Memory B cell (primary cell): ENCODE measurements at regions not wholly inside any gene's neighbourhood (a gene's known extent, or its start where the extent isn't known, plus 50 kb on each side); places are given as distances from the start of the nearest gene placed in this dataset.

Source experiments
- ATAC-seq: fragments of 150-1000 bp; cut with Tn5 transposase; 2 replicates; pipeline ENCODE4 v1.10.0; 2021; ENCODE audit warnings: low read depth, mild to moderate bottlenecking, moderate library complexity
- DNase-seq, 2 donors: peaks; one replicate each; pipeline ENCODE4 v3.0.0; 2022; ENCODE audit warnings: low spot score in 2 of 2
- H3K27ac Mint-ChIP-seq: one replicate; pipeline ENCODE4 v1.8.0; 2022; ENCODE audit warnings: mild to moderate bottlenecking, moderate library complexity, mixed read lengths
- H3K27me3 Mint-ChIP-seq: one replicate; pipeline ENCODE4 v1.8.0; 2022; ENCODE audit warnings: mixed read lengths
- H3K36me3 Mint-ChIP-seq: one replicate; pipeline ENCODE4 v1.8.0; 2022; ENCODE audit warnings: mild to moderate bottlenecking, mixed read lengths
- H3K4me1 Mint-ChIP-seq: one replicate; pipeline ENCODE4 v1.8.0; 2022; ENCODE audit warnings: mixed read lengths
- H3K4me3 Mint-ChIP-seq: one replicate; pipeline ENCODE4 v1.8.0; 2022; ENCODE audit warnings: mild to moderate bottlenecking, moderate library complexity, mixed read lengths
- H3K9me3 Mint-ChIP-seq: one replicate; pipeline ENCODE4 v1.8.0; 2022; ENCODE audit warnings: mixed read lengths

DNA sequence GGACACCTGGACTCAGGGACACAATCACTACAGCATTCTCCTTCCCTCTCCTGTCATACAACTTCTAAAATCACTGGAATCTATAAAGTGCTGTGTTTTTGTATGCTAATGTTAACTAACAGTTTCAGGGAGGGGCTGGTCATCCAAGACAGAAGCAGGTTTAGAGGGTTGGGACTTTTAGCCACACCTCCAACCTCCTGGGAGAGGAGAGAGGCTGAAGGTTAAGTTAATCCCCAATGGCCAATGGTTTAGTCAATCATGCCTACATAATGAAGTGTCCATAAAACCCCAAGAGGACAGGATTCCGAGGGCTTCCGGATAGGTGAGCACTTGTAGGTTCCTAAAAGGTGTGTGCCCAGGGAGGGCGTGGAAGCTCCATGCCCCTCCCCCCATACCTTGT lies 219.3 kb upstream of the CTNNB1 start:
- DNase-seq, result no peak
- no peaks in the 10 kb centered on the region for H3K9me3 Mint-ChIP-seq
- peaks cover 10% of the 10 kb centered on the region for H3K4me1 Mint-ChIP-seq
- ATAC-seq, result no peak
- H3K4me3 Mint-ChIP-seq, result no peak overlapping the region
- no peak overlapping the region for H3K27ac Mint-ChIP-seq
- no peaks in the 10 kb centered on the region for H3K36me3 Mint-ChIP-seq
- H3K27me3 Mint-ChIP-seq, result no peaks in the 10 kb centered on the region

DNA sequence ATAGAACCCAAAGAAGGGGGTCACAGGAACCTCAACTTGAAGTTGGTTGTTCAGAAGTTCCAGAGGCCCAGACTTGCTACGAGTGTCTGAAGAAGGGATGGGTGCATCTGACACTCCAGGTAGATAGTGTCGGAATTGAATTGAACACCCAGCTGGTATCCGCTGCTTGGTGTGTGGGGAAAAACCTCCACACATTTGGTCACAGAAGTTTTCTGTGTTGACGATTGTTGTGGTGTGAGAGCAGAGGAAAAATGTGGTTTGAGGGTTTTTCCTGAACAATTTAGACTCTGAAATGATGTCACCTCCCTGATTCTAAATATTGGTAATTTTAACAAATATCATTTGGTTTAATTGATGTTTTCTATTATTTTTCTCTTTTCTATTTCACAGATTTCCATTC lies 218.8 kb upstream of the CTNNB1 start:
- H3K27me3 Mint-ChIP-seq, result no peaks in the 10 kb centered on the region
- no peak overlapping the region for H3K4me3 Mint-ChIP-seq
- no peaks in the 10 kb centered on the region for H3K9me3 Mint-ChIP-seq
- H3K4me1 Mint-ChIP-seq, result peaks cover 10% of the 10 kb centered on the region
- DNase-seq, result no peak
- no peak for ATAC-seq
- no peak overlapping the region for H3K27ac Mint-ChIP-seq
- H3K36me3 Mint-ChIP-seq, result no peaks in the 10 kb centered on the region

DNA sequence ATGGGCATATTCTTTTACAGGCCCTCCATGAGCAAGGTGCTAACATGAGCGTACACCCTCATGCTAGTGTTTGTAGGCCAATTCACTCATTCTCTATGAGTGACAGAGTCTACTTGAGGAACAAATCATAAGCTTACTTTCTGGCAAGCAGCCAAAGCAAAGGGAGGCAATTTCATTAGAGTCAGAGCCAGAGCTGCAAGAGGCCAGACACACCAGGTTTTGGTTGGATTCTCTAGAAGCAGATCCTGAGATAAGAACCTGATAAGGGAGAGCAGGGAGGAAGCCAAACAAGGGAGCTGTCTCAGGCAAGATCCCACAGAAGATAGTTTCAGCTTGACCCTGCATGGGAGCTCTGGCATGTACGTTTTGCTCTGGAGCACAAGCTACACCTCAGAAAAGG lies 214.1 kb upstream of the CTNNB1 start:
- DNase-seq (no peak), ATAC-seq (no peak)
- H3K27ac Mint-ChIP-seq, result no peak overlapping the region
- peaks cover 2% of the 10 kb centered on the region for H3K27me3 Mint-ChIP-seq
- no peak overlapping the region for H3K4me3 Mint-ChIP-seq
- H3K36me3 Mint-ChIP-seq, result no peaks in the 10 kb centered on the region
- H3K9me3 Mint-ChIP-seq, result peaks cover 2% of the 10 kb centered on the region
- H3K4me1 Mint-ChIP-seq, result peaks cover 3% of the 10 kb centered on the region

DNA sequence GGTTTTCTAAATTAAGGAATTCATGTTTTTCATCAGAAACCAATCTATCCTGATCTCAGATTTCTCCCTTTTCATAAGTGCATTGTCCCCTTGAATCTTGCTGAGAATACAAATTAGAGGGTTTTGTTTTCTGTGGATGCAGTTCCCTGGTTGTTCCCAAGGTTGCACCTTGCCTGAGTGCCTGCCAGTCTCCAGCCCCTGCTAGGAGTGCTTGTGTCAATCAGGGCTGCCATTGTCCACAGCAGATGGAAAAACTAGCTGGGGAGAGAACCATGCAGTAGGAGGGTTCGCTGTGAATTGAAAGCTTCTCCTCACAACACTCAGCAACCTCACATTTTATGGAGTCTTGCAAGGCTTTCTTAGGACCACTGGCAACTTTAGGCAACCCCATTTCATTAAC lies 210.8 kb upstream of the CTNNB1 start:
- Mint-ChIP-seq H3K4me3 (no peak overlapping the region), H3K9me3 (peaks cover 2% of the 10 kb centered on the region), H3K36me3 (no peaks in the 10 kb centered on the region), H3K4me1 (no peaks in the 10 kb centered on the region), H3K27ac (no peak overlapping the region), H3K27me3 (peaks cover 2% of the 10 kb centered on the region)
- DNase-seq (no peak), ATAC-seq (no peak)

DNA sequence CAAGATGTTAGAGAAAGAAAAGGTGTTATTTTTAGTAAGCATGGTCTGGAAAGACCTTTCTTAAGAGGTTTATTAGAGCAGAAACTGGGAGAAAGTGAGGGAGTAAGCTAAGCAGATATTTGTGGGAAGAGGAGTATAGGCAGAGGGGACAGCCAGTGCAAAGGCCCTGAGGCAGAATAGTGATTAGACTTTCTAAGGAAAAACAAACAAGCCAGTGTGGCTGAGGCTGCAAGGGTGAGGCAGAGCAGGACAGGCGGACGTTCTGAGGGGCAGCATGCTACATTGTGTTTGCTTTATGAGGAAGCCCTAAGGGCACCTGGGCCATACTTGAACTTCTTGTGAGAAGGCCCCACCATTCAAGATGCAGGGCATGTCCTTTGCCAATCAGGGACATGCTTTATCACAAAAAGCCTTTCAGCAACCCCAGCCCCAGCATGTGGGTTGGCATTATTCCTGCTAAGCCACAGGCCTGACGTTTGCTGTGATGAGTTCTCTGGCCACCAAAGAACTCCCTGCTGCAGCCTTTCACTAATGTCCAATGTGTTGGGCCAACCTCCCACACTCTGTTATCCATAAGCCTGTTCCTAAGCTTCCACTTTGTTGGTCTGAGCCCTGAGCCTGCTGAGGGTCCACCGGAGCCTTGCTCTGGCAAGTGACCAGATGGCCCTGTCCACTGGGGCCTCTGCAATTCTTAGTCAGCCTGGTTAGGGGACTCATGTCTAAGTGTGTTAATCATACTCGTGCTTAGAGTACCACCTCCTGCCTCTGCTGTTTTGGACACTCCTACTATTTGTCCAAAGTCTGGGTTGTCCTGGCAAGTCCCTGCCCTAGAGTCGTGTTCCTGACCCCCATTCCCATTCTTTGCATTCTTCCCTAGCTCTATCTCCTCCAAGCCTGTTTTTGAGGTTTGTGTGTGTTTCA lies 209.9 kb upstream of the CTNNB1 start:
- H3K27ac Mint-ChIP-seq, result no peak overlapping the region
- H3K4me3 Mint-ChIP-seq, result no peak overlapping the region
- peaks cover 2% of the 10 kb centered on the region for H3K9me3 Mint-ChIP-seq
- no peaks in the 10 kb centered on the region for H3K36me3 Mint-ChIP-seq
- no peaks in the 10 kb centered on the region for H3K4me1 Mint-ChIP-seq
- H3K27me3 Mint-ChIP-seq, result peaks cover 2% of the 10 kb centered on the region
- ATAC-seq (no peak), DNase-seq (no peak)

DNA sequence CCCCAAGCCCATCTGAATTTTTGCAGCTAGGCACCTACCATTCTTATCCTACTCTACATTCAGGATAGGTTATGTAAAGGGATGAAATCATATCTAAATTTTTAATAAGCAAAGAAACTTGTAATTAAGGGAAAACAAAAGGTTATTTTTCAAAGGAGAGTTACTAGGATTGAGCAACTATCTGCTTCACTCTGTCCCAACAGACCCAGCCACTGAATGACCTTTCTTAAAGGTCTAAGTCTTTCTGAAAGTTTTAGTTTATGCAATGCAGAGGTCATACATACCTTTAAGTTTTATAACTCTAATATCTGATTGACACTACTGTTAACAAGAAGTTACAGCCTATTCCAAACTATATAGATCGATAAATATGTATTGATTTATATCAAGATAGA lies 209.2 kb upstream of the CTNNB1 start:
- Mint-ChIP-seq H3K4me3 (no peak overlapping the region), H3K27ac (no peak overlapping the region), H3K36me3 (no peaks in the 10 kb centered on the region), H3K27me3 (peaks cover 2% of the 10 kb centered on the region), H3K9me3 (peaks cover 2% of the 10 kb centered on the region), H3K4me1 (no peaks in the 10 kb centered on the region)
- no peak for DNase-seq
- no peak for ATAC-seq

DNA sequence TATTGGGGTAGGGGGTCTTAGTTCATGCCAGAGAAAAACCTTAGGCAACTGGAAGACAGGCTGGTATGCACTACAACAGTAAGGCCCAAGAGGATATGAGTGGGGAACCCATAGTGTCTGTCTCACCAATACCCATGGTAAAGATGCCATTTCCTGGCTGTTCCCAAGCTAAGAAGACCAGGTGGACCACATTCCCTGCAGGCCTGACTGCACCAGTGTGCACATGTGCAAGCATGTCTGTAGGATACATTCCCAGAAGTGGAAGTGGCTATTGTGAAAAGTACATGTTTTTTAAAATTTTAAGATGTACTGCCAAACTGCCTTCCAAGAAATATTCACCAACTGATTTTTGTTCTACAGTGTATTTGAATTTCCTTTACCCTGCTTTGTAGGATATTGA lies 207.3 kb upstream of the CTNNB1 start:
- H3K4me1 Mint-ChIP-seq, result no peaks in the 10 kb centered on the region

DNA sequence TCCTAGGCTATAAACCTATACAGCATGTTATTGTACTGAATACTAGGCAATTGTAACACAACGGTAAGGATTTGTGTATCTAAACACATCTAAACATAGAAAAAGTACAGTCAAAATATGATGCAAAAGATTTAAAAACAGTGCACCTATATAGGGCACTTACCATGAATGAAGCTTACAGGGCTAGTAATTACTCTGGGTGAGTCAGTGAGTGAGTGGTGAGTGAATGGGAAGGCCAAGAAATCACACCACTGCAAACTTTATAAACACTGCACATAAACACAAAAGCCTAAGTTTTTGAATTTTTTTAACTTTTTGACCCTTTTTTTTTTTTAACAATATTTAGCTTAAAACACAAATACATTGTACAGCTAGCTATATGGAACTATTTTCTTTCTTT lies 204.7 kb upstream of the CTNNB1 start:
- H3K4me3 Mint-ChIP-seq, result no peak overlapping the region
- H3K27ac Mint-ChIP-seq, result no peak overlapping the region
- H3K9me3 Mint-ChIP-seq, result no peaks in the 10 kb centered on the region
- no peak for ATAC-seq
- DNase-seq, result no peak
- peaks cover 3% of the 10 kb centered on the region for H3K4me1 Mint-ChIP-seq
- no peaks in the 10 kb centered on the region for H3K36me3 Mint-ChIP-seq
- peaks cover 2% of the 10 kb centered on the region for H3K27me3 Mint-ChIP-seq

More for the DNA sequence above, 207.3 kb upstream of the CTNNB1 start:
- H3K27ac Mint-ChIP-seq, result no peak overlapping the region
- no peak overlapping the region for H3K4me3 Mint-ChIP-seq
- H3K27me3 Mint-ChIP-seq, result peaks cover 2% of the 10 kb centered on the region
- no peak for DNase-seq
- peaks cover 2% of the 10 kb centered on the region for H3K9me3 Mint-ChIP-seq
- H3K36me3 Mint-ChIP-seq, result no peaks in the 10 kb centered on the region
- ATAC-seq, result no peak

DNA sequence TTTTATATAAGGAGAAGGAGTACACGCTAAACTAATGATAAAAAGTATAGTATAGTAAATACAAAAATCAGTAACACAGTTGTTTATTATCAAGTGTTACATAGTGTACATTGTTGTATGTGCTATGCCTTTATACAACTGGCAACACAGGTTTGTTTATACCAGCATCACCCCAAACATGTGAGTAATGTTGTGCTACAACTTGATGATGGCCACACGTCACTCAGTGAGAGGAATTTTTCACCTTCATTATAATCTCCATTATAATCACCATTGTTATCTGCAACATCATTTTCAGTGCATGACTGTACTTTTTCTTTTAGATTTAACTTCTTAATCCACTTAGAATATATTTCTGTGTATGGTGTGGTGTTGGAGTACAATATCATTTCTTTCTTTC lies 204.0 kb upstream of the CTNNB1 start:
- H3K4me3 Mint-ChIP-seq, result no peak overlapping the region

DNA sequence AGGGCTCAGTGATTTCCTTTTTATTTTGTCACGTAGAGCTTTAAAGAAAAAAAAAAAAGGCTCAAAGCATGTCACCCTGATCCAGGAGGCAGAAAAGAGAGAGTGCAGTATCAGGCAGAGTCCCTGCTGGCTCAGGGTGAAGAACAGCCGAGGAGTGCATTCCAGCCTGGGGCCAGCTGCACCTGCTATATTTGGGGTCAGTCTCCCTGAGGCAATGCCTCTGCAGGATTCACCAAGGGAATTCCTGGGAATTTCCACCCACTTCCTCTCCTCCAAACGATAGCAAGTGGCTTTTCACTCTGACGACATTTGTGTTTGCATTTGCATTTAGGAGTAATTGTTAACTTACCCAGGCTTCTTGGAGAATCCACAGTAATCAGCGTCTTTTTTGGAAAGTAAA lies 202.9 kb upstream of the CTNNB1 start:
- Mint-ChIP-seq H3K27ac (no peak overlapping the region), H3K27me3 (peaks cover 2% of the 10 kb centered on the region), H3K9me3 (no peaks in the 10 kb centered on the region), H3K4me1 (peaks cover 3% of the 10 kb centered on the region), H3K4me3 (no peak overlapping the region), H3K36me3 (no peaks in the 10 kb centered on the region)
- ATAC-seq (no peak), DNase-seq (no peak)

More for the DNA sequence above, 204.0 kb upstream of the CTNNB1 start:
- Mint-ChIP-seq H3K36me3 (no peaks in the 10 kb centered on the region), H3K27me3 (peaks cover 2% of the 10 kb centered on the region), H3K27ac (no peak overlapping the region), H3K4me1 (peaks cover 3% of the 10 kb centered on the region), H3K9me3 (no peaks in the 10 kb centered on the region)
- ATAC-seq (no peak), DNase-seq (no peak)

DNA sequence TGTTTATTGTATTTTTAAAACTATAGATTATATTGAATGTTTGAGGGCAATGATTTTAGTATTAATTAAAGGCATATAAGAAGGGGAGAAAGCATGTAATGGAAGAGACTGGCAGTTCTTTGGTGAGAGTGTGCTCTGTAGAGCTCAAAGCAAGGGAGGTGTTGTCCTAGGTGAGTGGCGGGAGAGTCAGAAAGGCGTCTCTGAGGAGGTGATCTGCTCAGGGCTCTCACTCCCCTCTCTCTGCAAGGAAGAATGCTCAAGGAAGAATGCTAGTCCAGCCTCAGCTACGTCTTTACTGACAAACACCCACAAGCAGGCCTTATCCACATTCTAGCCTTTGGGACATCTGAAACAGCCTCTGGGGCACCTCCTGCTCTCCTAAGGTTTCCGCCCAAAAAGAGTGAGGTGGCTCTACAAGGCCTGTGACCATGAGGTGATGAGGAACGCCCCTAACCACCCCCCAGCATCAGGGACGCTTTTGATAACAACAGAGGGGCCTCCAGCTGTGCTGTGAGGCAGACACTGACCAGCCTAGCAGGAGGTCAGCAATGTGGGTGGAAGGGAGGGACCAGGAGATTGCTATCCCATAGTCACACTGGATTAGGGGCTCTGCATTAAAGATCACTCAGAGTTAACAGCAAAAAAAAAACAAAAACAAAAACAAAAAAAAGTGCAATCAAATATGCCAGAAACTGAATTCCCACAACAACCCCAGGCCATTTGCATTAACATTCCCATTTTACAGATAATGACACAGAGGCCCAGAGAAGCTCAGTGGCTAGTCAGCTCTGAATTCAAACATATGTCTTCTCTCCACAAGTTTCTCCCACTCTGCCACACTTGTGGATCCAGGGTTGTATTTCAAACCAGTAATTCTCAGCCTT lies 202.2 kb upstream of the CTNNB1 start:
- Mint-ChIP-seq H3K36me3 (no peaks in the 10 kb centered on the region), H3K27ac (no peak overlapping the region)
- ATAC-seq, result no peak

DNA sequence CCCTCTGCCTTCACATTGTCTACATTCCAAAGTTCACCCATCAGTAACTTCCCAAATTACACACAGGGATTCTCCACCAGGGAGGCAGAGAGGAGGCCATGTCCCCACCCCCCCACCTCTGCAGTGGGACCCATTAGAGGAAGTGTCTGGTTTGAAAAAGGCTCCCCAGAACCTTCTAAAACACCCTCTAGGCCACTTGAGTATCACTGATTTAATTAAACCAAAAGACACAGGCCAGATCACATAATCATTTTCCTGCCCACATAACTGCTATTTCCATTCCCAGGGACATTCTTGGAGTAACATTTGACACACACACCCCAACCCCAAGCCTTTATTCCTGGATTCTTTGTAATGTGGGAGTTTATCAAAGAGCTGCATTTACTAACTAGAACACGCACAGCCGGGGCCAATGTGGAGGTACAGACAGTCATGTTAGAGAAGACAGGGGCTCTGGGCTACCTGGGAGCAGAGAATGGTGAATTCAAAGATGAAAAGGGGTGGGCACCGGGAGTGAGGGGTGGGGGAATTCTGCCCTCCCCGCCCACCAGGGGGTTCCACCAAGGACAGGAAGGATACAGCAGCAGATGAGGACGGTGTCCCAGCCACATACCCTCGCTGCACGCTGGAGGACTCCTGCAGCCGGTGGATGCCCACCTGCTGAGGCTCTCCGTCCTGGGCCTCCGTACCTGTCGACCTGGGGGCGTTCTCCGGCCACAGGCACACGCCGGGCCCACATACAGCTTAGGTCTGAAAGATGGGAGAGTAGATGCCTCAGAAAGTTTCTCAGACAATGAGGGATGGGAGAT lies 201.4 kb upstream of the CTNNB1 start:
- Mint-ChIP-seq H3K4me3 (no peak overlapping the region), H3K27me3 (peaks cover 2% of the 10 kb centered on the region), H3K4me1 (peaks cover 6% of the 10 kb centered on the region), H3K9me3 (no peaks in the 10 kb centered on the region), H3K27ac (no peak overlapping the region), H3K36me3 (no peaks in the 10 kb centered on the region)
- no peak for ATAC-seq
- no peak for DNase-seq

More for the DNA sequence above, 202.2 kb upstream of the CTNNB1 start:
- Mint-ChIP-seq H3K4me3 (no peak overlapping the region), H3K9me3 (no peaks in the 10 kb centered on the region), H3K4me1 (peaks cover 3% of the 10 kb centered on the region), H3K27me3 (peaks cover 2% of the 10 kb centered on the region)
- DNase-seq, result no peak

DNA sequence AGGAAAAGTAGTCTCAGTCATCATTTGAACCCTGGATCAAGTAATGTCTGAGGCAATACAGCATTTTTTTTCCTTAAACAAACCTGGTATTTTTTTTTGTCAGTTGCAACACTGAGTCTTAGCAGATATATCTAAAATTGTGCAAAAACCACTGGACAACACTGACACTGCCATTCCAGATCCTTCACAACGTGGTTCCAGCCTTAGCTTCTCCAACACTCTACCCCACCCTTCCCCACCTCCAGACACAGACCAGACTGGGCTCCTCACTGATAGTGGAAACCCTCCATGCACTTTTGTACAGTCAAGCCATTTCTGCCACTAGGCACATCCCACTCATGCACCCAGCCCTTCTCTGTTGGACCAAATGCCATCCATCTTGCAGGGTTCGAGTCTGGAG lies 199.6 kb upstream of the CTNNB1 start:
- Mint-ChIP-seq H3K4me1 (peaks cover 6% of the 10 kb centered on the region), H3K27me3 (peaks cover 2% of the 10 kb centered on the region), H3K27ac (no peak overlapping the region), H3K4me3 (no peak overlapping the region), H3K36me3 (no peaks in the 10 kb centered on the region), H3K9me3 (no peaks in the 10 kb centered on the region)
- DNase-seq (no peak), ATAC-seq (no peak)

DNA sequence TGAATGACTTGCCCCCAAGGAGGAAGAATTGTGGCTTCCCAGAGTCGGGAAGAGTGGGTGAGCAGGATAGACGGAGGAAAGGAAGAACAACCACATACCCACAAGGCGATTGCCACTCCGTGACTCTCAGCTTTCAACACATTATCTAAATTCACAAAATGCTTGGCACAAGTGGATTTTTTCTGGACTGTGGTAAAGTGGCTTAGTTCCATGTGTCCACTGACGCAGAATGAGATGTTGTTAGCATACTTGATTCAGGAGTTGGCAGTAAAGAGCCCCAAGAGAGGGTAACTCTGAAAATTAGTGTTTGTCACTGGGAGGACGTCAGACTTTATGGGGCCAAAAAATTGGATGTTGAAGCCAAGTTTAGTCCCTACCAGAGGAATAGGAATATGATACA lies 198.8 kb upstream of the CTNNB1 start:
- no peak for ATAC-seq
- Mint-ChIP-seq H3K4me1 (peaks cover 6% of the 10 kb centered on the region), H3K27me3 (peaks cover 2% of the 10 kb centered on the region), H3K9me3 (no peaks in the 10 kb centered on the region), H3K36me3 (no peaks in the 10 kb centered on the region), H3K27ac (no peak overlapping the region), H3K4me3 (no peak overlapping the region)
- DNase-seq, result no peak
